Esophagus (tissue), 2 donors: ENCODE measurements at regions not wholly inside any gene's neighbourhood (a gene's known extent, or its start where the extent isn't known, plus 50 kb on each side); places are given as distances from the start of the nearest gene placed in this dataset.

ENCODE experiments used
- H3K27ac ChIP-seq, 2 donors: one replicate each; pipeline ENCODE4 v1.5.1; 2013; ENCODE audit warnings: low read depth in 2 of 2, mild to moderate bottlenecking in 2 of 2, inconsistent platforms in 1 of 2, low read length in 1 of 2, moderate library complexity in 1 of 2
- H3K27me3 ChIP-seq, 2 donors: one replicate each; pipeline ENCODE4 v1.6.1; 2013; ENCODE audit warnings: low read length in 2 of 2, control low read depth in 1 of 2, mild to moderate bottlenecking in 1 of 2; ENCODE audit not compliant: insufficient read depth in 2 of 2, control insufficient read depth in 1 of 2
- H3K36me3 ChIP-seq, 2 donors: one replicate each; pipeline ENCODE4 v1.6.1; 2013; ENCODE audit warnings: low read length in 1 of 2; ENCODE audit not compliant: control insufficient read depth in 2 of 2, insufficient read depth in 2 of 2
- H3K4me1 ChIP-seq, 2 donors: one replicate each; pipeline ENCODE4 v1.6.1; 2013; ENCODE audit warnings: low read length in 1 of 2; ENCODE audit not compliant: control insufficient read depth in 2 of 2, insufficient read depth in 2 of 2
- H3K4me3 ChIP-seq, 2 donors: one replicate each; pipeline ENCODE4 v1.5.1; 2013; ENCODE audit warnings: low read length in 2 of 2, mild to moderate bottlenecking in 2 of 2, low read depth in 1 of 2, moderate library complexity in 1 of 2
- H3K9me3 ChIP-seq, 2 donors: one replicate each; pipeline ENCODE4 v1.6.1; 2013; ENCODE audit warnings: mild to moderate bottlenecking in 2 of 2, low read depth in 1 of 2, low read length in 1 of 2, moderate library complexity in 1 of 2; ENCODE audit not compliant: control insufficient read depth in 2 of 2, insufficient read depth in 1 of 2
- WGBS, 2 donors: extraction: QIAGEN DNeasy Blood & Tissue Kit; methylation state at CpG; one replicate each; pipeline ENCODE4 v1.1.7; 2013; 5-methylcytosine and 5-hydroxymethylcytosine counted together
- donor health status: healthy with polysubstance abuse.
- donor health status: Bipolar disorder and iron deficiency.

- no peaks in the 10 kb centered on the region for H3K27me3 ChIP-seq
- H3K36me3 ChIP-seq, result no peaks in the 10 kb centered on the region
- no peaks in the 10 kb centered on the region for H3K9me3 ChIP-seq
- H3K4me3 ChIP-seq, result no peak overlapping the region
- no peak overlapping the region for H3K27ac ChIP-seq
- H3K4me1 ChIP-seq, result no peaks in the 10 kb centered on the region
- WGBS, 2 donors, result 31 to 62% methylated on average over 3 of the region's 3 CpGs
Observed at GRCh38 chr5:98102936-98103335, 670.5 kb upstream of the RGMB start.

- H3K36me3 ChIP-seq, result no peaks in the 10 kb centered on the region
- H3K27ac ChIP-seq, result no peak overlapping the region
- H3K27me3 ChIP-seq, result no peaks in the 10 kb centered on the region
- H3K9me3 ChIP-seq, result no peaks in the 10 kb centered on the region
- no peak overlapping the region for H3K4me3 ChIP-seq
- no peaks in the 10 kb centered on the region for H3K4me1 ChIP-seq
- WGBS, 2 donors, result 71 to 82% methylated on average over 5 of the region's 5 CpGs
Observed at GRCh38 chr5:98103807-98104206, 669.7 kb upstream of the RGMB start.

GRCh38 chr5:98104454-98105188, 668.8 kb upstream of the RGMB start:
- WGBS, 2 donors, result 64 to 73% methylated on average over 3 of the region's 3 CpGs
- no peaks in the 10 kb centered on the region for H3K36me3 ChIP-seq
- H3K9me3 ChIP-seq, result no peaks in the 10 kb centered on the region

GRCh38 chr5:98105681-98106080, 667.8 kb upstream of the RGMB start:
- WGBS, 2 donors, result 66 to 69% methylated on average over 6 of the region's 6 CpGs
- no peaks in the 10 kb centered on the region for H3K4me1 ChIP-seq
- no peaks in the 10 kb centered on the region for H3K9me3 ChIP-seq
- H3K36me3 ChIP-seq, result no peaks in the 10 kb centered on the region
- H3K27ac ChIP-seq, result no peak overlapping the region
- no peak overlapping the region for H3K4me3 ChIP-seq
- H3K27me3 ChIP-seq, result no peaks in the 10 kb centered on the region

More at GRCh38 chr5:98104454-98105188, 668.8 kb upstream of the RGMB start:
- H3K4me3 ChIP-seq, result no peak overlapping the region
- H3K27ac ChIP-seq, result no peak overlapping the region
- H3K4me1 ChIP-seq, result no peaks in the 10 kb centered on the region
- H3K27me3 ChIP-seq, result no peaks in the 10 kb centered on the region

- H3K27me3 ChIP-seq, result no peaks in the 10 kb centered on the region
- no peaks in the 10 kb centered on the region for H3K36me3 ChIP-seq
- no peak overlapping the region for H3K4me3 ChIP-seq
- H3K4me1 ChIP-seq, result no peaks in the 10 kb centered on the region
- WGBS, 2 donors, result 56 to 80% methylated on average over 4 of the region's 4 CpGs
- no peak overlapping the region for H3K27ac ChIP-seq
- no peaks in the 10 kb centered on the region for H3K9me3 ChIP-seq
Observed at GRCh38 chr5:98106116-98107031, 667.1 kb upstream of the RGMB start.

- Histone ChIP-seq H3K4me3 (no peak overlapping the region), H3K4me1 (no peaks in the 10 kb centered on the region), H3K27me3 (no peaks in the 10 kb centered on the region), H3K9me3 (peaks cover 0 to 3% of the 10 kb centered on the region in 2 donors), H3K27ac (no peak overlapping the region), H3K36me3 (no peaks in the 10 kb centered on the region)
- WGBS, 2 donors, result 63 to 65% methylated on average over 1 of the region's 1 CpG
Observed at GRCh38 chr5:98108497-98108896, 665.0 kb upstream of the RGMB start.

- no peaks in the 10 kb centered on the region for H3K4me1 ChIP-seq
- no peaks in the 10 kb centered on the region for H3K27me3 ChIP-seq
- H3K27ac ChIP-seq, result no peak overlapping the region
- H3K4me3 ChIP-seq, result no peak overlapping the region
- peaks cover 0 to 3% of the 10 kb centered on the region in 2 donors for H3K9me3 ChIP-seq
- H3K36me3 ChIP-seq, result no peaks in the 10 kb centered on the region
- WGBS, 2 donors, result 62 to 65% methylated on average over 2 of the region's 2 CpGs
Observed at GRCh38 chr5:98109561-98110006, 663.9 kb upstream of the RGMB start.

GRCh38 chr5:98110282-98110691, 663.2 kb upstream of the RGMB start:
- peaks cover 0 to 3% of the 10 kb centered on the region in 2 donors for H3K9me3 ChIP-seq
- H3K27ac ChIP-seq, result no peak overlapping the region
- H3K4me3 ChIP-seq, result no peak overlapping the region
- H3K36me3 ChIP-seq, result no peaks in the 10 kb centered on the region
- no peaks in the 10 kb centered on the region for H3K4me1 ChIP-seq
- 15 to 43% methylated on average over 4 of the region's 4 CpGs for WGBS, 2 donors
- H3K27me3 ChIP-seq, result no peaks in the 10 kb centered on the region

- peaks cover 0 to 3% of the 10 kb centered on the region in 2 donors for H3K9me3 ChIP-seq
- H3K4me3 ChIP-seq, result no peak overlapping the region
- no peaks in the 10 kb centered on the region for H3K27me3 ChIP-seq
- WGBS, 2 donors, result 59 to 68% methylated on average over 4 of the region's 4 CpGs
- no peaks in the 10 kb centered on the region for H3K4me1 ChIP-seq
- H3K36me3 ChIP-seq, result no peaks in the 10 kb centered on the region
- no peak overlapping the region for H3K27ac ChIP-seq
Observed at GRCh38 chr5:98110791-98111190, 662.7 kb upstream of the RGMB start.
